ENCODE measurements at regions not wholly inside any gene's neighbourhood (a gene's known extent, or its start where the extent isn't known, plus 50 kb on each side); places are given as distances from the start of the nearest gene placed in this dataset.
A peak's percentile ranks its signal among the peaks of the same experiment; 100 is the strongest.

DNA sequence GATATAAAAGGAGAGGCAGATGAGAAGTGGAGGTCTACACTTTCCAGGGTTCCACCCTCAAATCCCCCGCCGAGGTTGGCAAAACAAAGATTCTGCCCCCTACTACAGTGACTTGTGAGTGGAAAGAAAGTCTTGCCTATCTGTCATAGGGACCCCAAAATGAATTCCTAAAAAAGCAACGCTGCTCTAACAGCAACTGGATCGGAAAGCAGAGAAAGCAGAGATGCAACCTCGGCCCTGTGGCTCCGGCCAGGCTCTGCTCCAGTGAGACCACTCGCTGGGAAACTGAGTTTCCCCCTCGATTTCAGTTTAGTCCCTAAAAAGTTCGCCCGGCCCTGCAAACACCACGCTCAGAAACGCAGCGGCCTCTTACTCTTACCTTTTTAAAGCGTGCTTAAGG is 297.9 kb upstream of the NFE2L3 start:
- H3K4me3 ChIP-seq (replicated peaks; ENCODE audit: low read depth, low read length) = no peak overlapping the region
- no peak for DNase-seq (ENCODE audit: extremely low read depth, insufficient read length)
- H3K27me3 ChIP-seq (replicated peaks; ENCODE audit: control insufficient read depth, insufficient read depth, low read length) = peaks cover 2% of the 10 kb centered on the region
- TF ChIP-seq, protein P1, sequence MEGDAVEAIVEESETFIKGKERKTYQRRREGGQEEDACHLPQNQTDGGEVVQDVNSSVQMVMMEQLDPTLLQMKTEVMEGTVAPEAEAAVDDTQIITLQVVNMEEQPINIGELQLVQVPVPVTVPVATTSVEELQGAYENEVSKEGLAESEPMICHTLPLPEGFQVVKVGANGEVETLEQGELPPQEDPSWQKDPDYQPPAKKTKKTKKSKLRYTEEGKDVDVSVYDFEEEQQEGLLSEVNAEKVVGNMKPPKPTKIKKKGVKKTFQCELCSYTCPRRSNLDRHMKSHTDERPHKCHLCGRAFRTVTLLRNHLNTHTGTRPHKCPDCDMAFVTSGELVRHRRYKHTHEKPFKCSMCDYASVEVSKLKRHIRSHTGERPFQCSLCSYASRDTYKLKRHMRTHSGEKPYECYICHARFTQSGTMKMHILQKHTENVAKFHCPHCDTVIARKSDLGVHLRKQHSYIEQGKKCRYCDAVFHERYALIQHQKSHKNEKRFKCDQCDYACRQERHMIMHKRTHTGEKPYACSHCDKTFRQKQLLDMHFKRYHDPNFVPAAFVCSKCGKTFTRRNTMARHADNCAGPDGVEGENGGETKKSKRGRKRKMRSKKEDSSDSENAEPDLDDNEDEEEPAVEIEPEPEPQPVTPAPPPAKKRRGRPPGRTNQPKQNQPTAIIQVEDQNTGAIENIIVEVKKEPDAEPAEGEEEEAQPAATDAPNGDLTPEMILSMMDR (IDR thresholded peaks at IDR 0.05; ENCODE audit: insufficient read depth, low read length, poor library complexity, severe bottlenecking) = no peak
- no peaks in the 10 kb centered on the region for H3K36me3 ChIP-seq (ENCODE audit: control insufficient read depth, insufficient read depth, low read length)

DNA sequence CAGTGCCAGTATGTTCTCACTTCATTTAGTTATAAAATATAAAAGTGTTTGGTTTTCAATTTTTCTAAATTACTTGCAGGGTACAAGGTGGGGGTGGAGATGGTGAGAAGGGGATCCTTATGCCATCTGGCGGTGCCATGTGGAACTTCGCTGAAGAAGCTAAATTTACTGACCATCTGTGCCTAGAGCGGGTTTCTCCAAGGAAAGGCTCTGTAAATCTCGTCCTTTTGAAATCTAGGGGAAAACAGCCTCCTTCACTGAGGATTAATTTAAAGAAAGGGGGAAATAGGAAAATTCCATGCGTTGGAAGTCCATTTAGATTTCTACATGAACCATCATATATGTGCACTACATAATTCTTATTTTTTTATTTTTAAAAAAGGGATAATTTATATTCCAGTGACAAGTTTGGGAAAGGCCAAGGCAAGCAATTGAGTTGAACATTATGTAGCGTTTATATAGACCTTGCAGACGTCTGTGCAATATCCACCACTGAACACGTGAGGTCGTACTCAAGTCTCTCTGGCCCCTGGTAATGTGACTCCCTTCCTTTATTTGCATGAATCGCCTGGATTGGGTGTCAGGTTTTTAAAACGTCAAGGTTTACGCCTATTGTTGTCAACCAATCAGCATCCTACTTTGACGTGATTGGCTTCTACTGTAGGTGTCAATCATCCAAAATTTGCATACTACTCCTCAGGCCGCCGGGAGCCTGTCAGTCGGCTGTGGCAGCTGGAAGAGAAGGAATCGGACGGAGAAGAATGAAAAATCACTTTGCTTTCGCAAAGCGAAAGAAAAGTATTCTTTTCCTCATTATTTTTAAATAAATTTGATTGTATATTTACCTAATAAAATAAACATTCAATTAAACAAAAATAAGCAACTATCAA is 297.1 kb upstream of the NFE2L3 start:
- H3K27me3 ChIP-seq (replicated peaks; ENCODE audit: control insufficient read depth, insufficient read depth, low read length) = peaks cover 2% of the 10 kb centered on the region
- no peak overlapping the region for H3K4me3 ChIP-seq (replicated peaks; ENCODE audit: low read depth, low read length)
- TF ChIP-seq, protein P1 (IDR thresholded peaks at IDR 0.05; ENCODE audit: insufficient read depth, low read length, poor library complexity, severe bottlenecking) = peak; percentile 73
- H3K36me3 ChIP-seq (ENCODE audit: control insufficient read depth, insufficient read depth, low read length) = no peaks in the 10 kb centered on the region
- DNase-seq (ENCODE audit: extremely low read depth, insufficient read length) = no peak

DNA sequence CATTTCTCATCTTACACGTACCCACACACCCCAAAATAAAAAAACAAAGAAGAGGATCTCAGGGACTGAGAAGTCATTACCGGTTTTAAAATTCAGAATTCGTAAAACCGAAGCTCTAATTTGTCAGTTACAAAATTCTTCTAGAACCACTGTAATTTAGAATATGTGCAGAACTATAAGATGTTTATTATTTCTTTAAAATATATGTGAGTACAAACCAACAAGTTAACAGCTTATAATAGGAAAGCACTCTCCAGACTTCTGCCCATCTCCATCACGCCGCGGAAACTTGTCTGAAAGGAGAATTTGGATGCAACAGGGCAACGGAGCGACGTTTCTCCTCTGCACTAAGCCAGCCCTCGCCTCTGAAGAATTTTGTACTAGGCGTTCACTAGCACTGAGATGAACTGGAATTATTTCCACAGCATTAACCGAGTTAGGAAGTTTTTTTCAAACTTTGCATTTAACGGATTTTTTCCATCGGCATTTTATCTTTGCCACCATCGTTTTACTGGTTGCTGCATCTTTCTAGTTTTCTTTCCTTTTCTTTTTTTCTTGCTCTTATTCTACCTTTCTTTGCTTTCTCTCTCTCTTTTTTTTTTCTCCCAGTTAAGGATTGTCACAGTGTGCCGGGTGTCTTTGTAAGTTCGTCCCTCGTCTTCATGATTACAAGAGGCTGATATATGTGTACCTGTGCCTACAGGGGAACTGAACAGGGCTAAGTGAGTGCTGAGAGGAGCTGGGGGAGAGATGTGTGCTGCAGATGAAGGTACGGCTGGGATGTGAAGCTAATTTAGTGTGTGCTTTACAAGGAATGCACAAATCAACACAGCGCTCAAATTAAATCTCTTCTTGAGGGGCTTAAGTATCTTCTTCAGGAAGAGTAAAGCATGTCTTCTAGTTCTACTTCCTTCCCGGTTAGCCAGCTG is 295.9 kb upstream of the NFE2L3 start:
- H3K36me3 ChIP-seq (ENCODE audit: control insufficient read depth, insufficient read depth, low read length) = no peaks in the 10 kb centered on the region
- peaks cover 2% of the 10 kb centered on the region for H3K27me3 ChIP-seq (replicated peaks; ENCODE audit: control insufficient read depth, insufficient read depth, low read length)
- TF ChIP-seq, protein P1 (IDR thresholded peaks at IDR 0.05; ENCODE audit: insufficient read depth, low read length, poor library complexity, severe bottlenecking) = no peak
- no peak for DNase-seq (ENCODE audit: extremely low read depth, insufficient read length)
- H3K4me3 ChIP-seq (replicated peaks; ENCODE audit: low read depth, low read length) = peak overlapping the region; percentile 61

DNA sequence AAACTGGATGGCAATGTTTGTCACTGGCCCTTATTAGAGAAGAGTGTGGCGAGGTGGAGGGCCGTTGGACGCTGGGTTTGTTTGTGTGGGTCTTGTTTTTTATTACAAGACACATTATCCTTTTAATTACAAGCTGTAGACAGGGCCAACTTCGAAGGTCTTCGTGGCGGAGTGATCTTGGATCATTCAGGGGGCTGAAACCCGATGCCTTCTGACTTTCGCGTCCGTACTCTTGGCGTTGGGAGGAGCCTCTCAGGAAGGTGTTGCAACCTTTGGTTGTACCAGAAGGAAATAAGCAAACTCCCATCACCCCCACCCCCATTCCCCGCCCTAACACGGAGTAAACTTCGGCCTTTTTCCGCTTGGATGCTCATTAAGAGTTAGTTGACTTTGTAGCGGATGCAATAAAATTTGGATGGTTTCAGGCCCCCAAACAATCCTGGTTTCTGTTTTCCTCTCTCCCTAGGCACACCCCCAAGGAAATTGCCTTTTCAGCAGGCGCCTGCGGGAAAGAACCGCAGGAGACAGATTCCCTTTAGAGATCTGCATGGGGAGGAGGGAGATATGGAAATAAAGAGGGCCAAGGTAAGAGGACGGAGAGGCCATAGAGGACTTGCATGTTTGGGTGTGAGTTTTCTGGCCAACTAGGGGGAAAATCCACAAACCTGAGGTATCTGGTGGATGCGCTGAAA is 294.5 kb upstream of the NFE2L3 start:
- no peaks in the 10 kb centered on the region for H3K36me3 ChIP-seq (ENCODE audit: control insufficient read depth, insufficient read depth, low read length)
- no peaks in the 10 kb centered on the region; the same call in 1 of the 2 replicates for H3K27me3 ChIP-seq (replicated peaks; ENCODE audit: control insufficient read depth, insufficient read depth, low read length)
- peak overlapping the region; percentile 61 for H3K4me3 ChIP-seq (replicated peaks; ENCODE audit: low read depth, low read length)
- TF ChIP-seq, protein P1 (IDR thresholded peaks at IDR 0.05; ENCODE audit: insufficient read depth, low read length, poor library complexity, severe bottlenecking) = no peak
- DNase-seq (ENCODE audit: extremely low read depth, insufficient read length) = no peak

DNA sequence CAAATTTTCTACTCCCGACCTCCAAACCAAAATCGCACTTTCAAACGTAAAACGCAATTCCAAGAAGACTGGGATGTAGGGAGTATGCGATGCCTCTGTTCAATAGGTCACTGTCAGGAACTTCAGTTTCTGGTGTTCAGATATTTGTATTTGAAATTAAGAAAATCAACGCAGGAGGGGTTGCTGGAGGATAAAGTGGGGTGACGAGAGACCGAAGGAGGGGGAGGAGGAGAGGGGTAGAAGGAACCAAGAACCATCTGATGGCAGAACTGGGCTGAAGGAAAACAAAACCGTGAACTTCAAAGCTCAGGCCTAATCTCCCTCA is 293.8 kb upstream of the NFE2L3 start:
- TF ChIP-seq, protein P1 (IDR thresholded peaks at IDR 0.05; ENCODE audit: insufficient read depth, low read length, poor library complexity, severe bottlenecking) = no peak
- no peak for DNase-seq (ENCODE audit: extremely low read depth, insufficient read length)
- Histone ChIP-seq H3K27me3 (replicated peaks; ENCODE audit: control insufficient read depth, insufficient read depth, low read length) (no peaks in the 10 kb centered on the region; the same call in 1 of the 2 replicates), H3K36me3 (ENCODE audit: control insufficient read depth, insufficient read depth, low read length) (no peaks in the 10 kb centered on the region), H3K4me3 (replicated peaks; ENCODE audit: low read depth, low read length) (no peak overlapping the region)

Data from GM06990 (cell line).